ENCODE measurements at regions not wholly inside any gene's neighbourhood (a gene's known extent, or its start where the extent isn't known, plus 50 kb on each side); places are given as distances from the start of the nearest gene placed in this dataset.

DNA sequence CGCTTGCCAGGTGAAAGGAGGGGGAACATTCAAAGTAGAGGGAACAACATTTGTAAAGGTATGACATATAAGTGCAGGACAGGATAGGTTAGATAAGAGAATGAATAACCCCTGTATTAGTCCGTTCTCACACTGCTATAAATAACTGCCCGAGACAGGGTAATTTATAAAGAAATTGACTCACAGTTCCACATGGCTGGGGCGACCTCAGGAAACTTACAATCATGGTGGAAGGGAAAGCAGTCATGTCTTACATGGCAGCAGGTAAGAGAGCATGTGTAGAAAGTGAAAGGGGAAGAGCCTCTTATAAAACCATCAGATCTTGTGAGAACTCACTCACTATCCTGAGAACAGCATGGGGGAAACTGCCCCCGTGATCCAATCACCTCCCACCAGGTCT lies 223.8 kb downstream of the SOX9 start:
- DNase-seq, result no peak

DNA sequence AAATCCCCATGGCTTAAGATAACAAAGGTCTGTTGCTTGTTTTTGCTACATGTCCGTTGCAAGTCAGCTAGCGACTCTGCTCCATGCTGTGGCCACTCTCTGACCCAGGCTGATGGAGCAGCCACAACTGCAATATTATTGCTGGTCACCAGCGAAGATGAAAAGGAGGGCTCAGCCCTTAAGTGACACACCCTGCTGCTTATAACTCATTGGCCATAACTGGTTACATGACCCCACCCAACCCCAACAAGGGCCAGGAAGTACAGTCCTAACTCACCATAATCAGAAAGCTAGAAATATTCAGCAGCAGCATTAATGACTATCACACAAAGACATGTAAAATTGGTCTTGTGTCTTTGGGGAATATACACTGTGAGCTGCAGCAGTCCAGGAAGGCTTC lies 224.3 kb downstream of the SOX9 start:
- DNase-seq, result no peak

DNA sequence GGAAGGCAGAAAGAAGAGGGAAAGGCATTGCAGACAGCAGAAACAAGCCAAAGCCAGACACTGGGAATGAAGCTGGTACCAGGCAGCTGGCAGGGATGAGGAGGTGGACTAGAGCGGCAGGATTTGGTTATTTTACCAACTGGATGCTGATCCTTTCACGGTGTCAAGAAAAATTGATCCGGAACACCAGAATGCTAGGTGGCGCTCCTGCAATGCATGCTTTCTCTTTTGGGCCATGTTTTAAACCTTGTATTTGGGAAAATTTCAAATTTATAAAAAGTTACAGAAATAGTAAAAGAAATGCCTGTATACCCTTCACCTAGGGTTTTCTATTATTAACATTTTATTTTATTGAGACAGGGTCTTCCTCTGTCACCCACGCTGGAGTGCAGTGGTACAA lies 224.7 kb downstream of the SOX9 start:
- DNase-seq, result no peak

DNA sequence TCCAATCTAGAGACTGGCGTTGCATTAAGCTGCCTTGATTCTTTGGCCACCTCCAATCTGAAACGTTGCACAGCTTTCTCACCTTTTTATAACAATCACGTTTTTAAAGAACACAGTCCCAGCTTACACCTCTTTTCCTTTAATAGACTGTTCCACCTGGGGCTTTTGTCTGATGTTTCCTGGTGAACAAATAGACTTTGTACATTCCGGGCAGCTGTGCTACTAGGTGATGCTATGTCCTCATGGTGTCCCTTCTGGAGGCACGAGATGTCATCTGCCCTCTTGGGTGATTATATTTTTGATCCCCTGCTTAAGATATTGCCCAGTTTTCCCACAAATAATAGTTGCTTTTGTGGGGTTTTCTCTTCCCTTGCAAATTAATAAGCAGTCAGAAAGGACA lies 225.5 kb downstream of the SOX9 start:
- DNase-seq, result no peak

DNA sequence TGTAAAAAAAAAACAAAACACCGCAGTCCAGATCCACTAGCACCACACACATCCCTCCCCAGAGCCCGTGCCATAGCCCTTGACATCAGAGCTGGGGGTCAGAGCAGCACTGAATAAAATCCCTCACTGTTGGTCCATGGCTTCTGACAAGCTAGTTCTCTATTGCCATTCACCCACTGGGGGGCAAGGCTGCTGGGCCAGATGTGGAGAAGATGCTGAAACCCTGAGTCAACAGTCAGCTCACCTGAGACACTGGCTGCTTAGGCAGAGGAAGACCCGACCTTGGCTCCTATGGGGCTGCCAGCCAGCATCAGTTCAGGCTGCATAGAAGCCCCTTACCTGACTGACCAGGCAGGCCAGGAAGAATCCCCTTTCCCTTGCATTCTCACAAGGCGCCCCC lies 228.2 kb downstream of the SOX9 start:
- no peak for DNase-seq

DNA sequence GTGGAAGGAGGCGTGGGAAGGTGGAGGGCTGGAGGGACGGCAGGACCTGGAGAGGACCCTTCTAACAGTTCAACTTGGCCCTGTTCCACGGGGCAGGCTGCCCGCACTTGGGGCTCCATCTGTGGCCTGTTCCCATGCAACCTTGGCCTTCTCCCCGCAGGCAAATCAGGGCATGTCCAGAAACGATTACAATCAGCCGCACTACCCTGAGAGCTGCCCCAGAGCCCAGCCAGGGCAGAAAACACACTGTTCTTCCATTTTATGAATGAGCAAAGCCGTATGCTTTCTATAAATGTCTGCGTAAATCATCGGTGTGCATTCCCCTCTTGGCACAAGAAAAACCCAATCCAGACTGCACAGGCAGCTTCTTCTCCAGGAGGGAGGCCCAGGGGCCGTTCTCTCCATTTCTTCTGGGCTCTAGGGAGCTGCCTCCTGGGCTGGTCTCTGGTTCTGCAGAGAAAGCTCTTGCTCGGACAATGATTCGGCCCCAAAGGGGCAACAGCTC lies 228.7 kb downstream of the SOX9 start:
- DNase-seq, result no peak

DNA sequence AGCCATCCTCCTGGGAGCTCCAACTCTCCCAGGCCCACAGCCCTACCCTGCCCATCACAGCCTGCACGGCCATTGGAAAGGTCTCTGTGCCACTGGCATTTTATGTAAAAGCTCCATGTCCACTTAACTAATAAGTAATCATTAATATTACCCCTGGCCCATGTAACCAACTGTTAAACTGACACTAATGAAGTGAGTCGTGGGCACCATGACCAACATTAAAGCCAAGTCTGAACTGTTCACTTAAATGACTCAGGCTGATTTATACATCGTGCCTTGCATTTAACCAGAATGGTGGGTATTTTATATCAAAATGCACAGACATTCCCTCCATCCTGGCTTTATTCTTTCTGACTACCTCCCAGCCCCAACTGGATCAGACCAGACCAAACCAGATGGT lies 229.3 kb downstream of the SOX9 start:
- DNase-seq, result no peak

DNA sequence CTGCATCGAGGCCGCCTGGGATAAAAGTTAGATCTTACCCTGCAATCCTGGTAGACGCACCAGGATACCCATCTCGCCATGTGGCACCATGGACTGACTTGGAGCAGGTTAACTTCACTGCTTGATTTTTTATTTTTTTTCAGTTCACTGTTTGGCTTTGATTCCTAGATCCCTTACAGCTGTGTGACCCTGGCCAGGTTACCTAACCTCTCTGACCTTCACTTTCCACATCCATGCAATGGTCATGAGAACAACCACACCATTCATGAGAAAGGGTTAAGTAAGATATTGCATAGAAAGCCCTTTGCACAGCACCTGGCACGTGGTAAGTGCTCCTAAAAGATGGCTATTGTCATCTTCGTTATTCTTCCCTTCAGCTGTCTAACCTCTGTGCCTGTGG lies 230.5 kb downstream of the SOX9 start:
- DNase-seq, result no peak

DNA sequence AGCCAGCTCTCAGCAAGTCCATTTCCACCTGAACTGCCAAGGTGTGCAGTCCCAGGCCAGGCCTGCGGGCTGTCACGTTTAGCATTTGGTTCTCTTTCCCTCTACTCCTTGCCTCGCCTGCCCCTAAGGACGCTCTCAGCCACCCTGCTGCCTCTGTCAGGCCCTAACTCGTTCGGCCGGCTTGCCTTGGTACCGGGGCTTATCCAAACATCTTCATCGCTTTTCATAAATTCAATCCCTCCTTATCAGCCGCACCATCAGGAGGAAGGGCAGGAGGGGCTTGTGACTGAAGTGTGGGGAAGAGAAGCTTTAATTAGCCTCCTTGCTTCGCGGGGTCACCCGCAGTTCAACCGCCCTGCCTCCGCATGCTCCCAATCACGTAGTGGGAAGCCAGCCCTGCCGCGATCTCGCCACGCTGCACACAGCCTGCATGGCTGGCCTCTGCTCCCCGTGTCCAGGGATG lies 231.1 kb downstream of the SOX9 start:
- no peak for DNase-seq

DNA sequence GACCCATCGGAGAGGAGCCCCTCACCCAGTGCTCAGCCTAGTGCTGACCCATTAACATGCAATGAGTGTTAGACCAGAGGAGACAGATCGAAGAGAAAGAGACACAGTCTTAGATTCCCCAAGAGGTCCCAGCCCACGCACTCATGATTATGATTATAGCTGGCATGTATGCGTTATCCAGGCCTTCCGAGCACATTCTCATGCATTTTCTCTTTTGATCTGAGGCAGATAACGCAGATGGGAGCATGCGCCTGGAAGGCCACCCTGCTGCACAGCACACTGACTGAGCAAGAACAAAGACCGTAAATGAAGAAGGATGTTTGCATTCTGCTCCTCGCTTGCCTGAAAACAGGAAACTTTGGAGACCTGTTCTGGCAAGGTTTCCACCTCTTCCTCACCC lies 232.7 kb downstream of the SOX9 start:
- no peak for DNase-seq

DNA sequence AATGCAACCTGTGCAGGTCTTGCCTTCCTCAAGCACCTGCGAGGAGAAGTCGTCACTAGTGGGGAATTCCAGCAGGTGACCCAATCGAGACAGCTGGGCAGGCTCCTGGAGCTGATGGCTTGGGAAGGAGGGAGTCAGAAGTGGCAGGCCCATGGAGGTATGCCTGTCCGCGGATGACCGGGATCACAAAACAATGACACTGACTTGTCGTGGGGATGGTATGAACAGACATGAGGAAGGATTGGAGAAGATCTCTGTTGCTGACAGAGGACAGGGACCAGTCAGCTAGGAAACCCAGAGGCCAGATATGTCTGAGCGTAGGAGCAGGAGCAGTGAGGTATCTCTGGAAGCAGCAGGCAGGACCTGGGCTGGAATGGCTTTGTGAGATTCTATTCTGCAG lies 233.3 kb downstream of the SOX9 start:
- DNase-seq, result no peak

DNA sequence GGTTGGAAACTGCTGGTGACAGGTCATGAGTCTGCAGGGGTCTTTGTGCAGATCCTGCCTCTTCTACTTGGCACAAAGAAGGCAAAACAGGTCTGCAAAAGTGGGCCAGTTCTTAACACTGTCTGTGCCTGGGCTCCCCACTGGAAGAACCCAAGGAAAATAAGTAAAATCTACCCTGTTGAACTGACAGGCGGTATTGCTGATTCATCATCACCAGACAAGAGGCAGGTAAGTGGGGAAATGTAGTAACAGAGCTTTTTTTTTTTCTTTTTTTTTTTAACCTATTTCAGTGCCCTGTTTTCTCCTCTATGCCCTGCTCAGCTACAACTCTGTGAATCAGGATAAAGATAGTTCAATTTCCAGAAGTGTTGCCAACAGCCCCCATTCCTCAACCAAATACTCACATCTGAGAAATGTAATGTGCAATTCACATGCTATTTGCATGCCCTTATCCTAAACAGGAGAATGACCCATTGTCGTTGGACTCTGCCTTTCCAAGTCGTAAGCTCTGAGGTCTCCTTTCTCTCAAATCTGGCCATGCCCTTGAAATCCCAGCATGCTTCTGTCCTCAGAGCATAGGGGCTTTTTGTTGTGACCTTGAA lies 237.0 kb downstream of the SOX9 start:
- DNase-seq, result no peak

DNA sequence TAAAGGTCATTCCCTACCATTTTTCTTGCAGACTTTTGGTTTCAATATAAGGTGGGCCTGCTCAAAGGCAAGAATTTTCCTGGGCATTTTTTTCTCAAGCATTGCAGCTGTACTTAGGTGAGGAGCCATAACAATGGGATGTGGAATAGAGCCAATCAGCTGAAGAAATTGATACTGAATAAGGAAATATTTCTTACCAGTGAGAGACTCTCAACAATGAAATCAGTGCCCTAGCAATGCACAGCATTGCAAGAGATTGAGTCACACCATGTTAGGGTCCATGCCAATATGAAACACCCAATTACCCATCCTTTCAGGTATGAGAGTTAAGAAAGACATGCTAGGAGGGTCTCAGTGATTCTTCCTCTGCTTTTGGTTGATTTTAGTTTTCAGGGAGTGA lies 237.6 kb downstream of the SOX9 start:
- DNase-seq, result no peak

DNA sequence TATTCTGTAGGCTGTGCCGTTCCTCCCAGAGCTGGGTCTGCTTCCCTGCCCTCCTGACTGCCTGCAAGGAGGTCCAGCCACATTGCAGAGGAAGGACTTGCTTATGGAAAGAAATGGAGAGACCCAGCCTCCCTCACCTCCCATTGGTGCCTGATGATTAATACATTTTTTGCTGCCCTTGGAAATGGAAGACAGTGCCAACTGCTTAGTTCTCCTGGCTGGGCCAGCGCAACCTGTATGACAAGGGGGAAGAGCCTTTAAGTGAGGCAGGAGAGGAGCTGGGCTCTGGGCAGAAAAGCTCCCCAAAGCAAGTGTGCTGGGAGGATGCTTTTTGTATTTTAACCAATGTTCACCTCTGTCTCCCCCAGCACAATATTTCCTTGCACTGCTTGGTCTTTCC lies 238.5 kb downstream of the SOX9 start:
- DNase-seq, result no peak

DNA sequence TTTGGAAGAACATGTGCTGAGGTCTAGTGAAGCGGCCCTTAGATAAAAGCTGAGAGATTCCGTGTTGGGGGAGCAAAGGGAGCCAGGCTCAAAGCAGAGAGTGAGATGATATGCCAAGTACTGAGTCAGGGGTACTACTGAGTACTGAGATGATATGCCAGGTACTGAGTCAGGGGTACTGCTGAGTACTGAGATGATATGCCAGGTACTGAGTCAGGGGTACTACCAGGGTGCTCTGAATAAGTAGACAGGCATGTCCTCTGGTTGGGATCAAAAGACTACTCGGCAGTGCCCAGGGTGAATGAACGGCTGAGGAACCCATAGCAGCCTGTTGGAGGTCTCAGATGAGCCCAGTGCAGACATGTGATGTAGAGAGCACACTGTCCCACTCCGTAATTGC lies 239.0 kb downstream of the SOX9 start:
- no peak for DNase-seq

DNA sequence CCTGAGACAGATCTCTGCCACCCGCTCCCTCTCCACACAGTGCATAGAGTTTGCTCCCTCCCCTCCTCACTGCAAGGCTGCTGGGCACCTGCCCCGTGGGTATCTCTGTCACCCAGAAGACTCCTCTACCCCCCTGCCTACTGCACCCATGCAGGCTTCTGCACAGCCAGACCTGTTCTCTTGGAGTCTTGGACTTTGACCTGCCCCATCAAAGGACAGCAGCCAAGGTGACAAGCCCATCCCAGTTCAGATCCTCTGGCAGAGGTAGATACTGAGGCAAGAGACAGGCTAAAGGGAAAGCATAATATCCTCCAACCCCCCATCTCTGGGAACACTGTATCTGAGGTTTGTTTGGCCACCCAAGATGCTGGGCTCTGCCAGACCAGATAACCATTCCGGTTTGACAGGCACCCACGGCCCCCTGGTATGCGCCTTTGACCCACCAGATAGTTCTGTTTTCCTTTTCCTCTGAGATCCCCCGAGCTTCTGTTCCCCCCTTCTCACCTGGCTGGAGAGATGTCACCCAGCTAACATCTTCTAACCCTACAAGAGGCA lies 239.6 kb downstream of the SOX9 start:
- DNase-seq, result no peak

DNA sequence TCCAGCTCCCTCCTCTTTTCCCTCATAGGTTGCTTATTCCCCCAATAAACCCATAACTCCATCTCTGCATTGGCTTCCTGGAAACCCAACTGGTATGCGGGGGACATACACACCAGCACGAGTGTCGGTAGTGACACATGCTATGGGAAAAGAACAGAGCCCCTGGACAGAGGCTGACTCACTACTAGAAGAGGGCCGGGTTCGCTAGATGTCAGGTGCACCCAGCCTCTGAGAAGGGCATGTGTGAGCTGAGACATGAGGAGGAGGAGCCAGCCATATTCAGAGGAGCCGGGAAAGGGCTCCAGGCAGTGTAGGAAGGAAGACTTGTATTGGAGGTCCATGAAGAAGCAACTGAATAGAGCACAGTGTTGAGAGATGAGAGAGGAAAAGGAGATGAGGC lies 241.1 kb downstream of the SOX9 start:
- DNase-seq, result peak; percentile 53

DNA sequence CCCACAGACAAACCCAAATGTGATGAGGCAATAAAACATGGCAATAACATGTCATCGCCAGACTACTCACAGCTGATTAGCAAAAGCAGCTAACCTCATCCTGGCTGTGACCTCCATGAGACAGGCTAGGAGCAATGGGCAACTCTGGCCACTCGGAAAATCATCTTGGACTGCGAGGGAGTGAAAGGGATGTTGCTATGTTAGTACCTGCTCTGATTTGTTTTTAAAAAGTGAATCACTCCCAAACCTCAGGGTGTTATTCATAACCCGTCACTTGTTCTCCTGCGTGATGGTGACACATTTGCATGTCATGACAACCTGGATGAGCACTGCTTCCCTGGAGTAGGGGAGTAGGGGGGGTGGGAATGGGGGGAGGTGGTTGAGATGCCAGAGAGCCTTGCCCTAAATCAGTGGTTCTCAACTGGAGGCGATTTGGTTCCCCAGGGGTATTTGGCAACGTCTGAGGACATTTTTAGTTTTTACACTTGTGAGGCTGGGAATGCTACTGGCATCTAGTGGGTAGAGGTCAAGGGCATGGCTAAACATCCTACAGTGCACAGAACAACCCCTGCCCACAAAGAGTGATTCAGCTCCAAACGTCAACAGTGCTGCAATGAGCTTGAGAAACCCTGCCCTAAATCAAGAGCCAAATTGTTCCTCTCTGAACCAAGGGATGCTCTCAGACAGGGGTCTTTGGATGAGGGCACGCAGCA lies 241.7 kb downstream of the SOX9 start:
- DNase-seq, result peak; percentile 76

DNA sequence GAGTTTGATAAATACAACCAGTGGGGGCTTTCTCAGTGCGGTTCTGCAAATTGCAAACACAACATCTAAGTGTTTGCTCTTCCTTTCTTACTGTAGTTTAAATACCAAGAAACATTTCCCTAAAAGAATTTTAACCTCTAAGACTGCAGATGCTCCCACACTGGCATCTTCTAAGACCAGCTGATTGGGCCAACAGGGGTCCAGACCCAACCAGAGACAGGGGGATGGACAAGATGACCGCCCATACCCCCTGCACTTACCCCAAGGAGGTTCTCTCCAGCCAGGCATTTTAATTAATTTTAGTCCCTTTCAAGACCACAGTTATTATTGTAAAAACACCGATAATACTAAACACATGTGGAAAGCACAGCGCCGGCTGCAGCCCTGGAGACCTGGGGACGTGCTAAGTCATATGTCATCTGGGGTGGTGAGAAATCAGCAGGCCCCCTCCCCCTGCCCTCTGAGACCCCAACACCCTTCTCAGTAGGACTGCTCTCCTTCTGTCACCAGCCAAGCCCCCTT lies 242.3 kb downstream of the SOX9 start:
- no peak for DNase-seq

DNA sequence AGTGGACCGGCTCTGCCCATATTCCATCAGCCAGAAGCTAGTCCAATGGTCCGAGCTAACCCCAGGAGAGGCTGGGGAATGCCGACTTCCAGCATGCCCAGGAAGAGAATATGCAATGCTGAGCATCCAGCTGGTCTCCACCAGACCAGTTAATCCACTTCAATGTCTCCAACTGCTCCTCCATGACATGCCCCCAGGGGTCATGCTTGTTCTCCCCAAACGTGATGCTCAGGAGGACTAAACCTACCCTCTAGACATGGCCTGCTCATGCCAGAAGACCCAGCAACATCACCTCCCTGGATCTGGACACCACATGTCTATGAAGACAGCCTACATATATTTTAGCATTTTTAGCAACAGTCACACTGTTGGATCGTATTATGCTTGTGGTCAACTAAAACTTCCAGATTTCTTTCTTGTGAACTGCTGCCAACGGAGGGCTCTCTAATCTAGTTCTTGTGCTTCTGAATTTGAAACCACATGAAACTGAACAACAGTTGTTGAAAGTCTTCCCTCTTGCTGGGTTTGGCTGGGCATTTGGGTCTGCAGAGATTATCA lies 245.1 kb downstream of the SOX9 start:
- DNase-seq, result no peak

DNA sequence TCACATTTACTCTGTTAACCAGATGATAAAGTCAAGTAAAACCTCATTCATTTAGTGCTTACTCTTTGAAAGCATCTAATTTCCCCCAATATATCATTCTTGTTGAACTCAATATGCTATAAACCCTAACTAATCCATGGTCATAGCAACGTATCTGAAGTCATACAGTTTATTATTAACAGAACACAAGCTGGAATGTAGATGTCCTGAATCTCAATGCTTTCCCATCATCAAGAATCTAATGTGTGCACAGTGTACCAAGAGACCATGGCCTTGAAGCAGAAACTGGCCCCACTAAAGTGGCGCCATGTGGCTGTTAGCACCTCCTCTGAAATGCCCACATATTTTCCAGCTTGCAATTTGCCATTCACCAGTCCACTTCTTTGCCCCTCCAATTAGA lies 245.8 kb downstream of the SOX9 start:
- DNase-seq, result no peak

DNA sequence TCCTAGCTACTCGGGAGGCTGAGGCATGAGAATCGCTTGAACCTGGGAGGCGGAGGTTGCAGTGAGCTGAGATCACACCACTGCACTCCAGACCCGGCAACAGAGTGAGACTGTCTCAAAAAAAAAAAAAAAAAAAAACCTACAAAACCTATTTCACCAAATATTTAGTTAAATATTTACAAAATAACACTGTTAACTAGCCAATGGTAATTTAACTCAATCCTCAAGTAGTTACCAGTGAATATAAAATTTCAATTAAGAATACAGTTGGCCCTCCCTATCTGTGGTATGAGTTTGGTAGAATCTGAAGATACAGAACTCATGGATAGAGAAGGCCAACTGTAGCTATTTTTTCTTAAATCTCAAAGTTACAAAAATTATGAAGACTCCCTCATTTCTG lies 247.4 kb downstream of the SOX9 start:
- no peak for DNase-seq

DNA sequence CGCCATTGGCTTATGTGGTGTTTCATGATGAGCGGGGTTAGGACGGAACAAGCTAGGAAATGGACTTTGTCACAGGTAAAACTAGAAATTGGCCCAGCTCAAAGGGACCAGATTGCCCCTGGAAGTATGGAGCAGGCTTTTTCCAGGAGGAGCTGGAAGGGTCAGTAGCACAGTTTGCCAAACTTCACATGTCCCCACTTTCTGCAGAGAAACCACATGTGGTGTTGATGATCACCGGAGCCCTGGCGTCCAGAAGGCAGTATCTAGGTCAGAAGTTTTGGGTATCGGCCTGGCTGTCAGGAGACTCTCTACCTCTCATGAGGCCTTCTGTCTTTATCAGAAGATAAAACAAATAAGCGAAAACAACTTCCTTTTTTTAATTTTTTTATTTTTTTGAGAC lies 248.5 kb downstream of the SOX9 start:
- DNase-seq, result no peak

DNA sequence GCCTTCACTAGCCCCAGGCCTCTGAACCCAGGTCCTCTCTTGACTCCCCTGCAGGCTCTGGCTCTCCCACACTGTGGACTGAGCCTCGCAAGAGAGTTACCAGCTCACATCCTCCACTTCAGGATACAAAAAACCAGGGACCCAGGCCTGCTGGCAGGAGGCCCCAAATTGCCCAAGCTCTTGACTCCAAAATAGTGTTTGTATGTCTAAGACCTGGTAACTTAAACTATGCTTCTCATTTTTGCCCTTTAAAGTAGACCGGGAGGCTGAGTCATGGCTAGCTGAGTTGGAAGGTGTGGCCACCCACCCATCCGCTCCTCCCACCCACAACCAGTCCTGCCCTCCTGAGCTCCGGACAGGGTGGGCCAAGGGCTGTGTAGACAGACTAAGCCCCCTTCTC lies 250.0 kb downstream of the SOX9 start:
- peak; percentile 27 for DNase-seq
